GM23338 (cell line): ENCODE measurements at regions not wholly inside any gene's neighbourhood (a gene's known extent, or its start where the extent isn't known, plus 50 kb on each side); places are given as distances from the start of the nearest gene placed in this dataset.

Source experiments
- ATAC-seq: fragments of 200-7000 bp; cut with Tn5 transposase; 3 replicates; pipeline ENCODE4 v1.9.1; 2020
- DNase-seq: peaks from one replicate; pipeline ENCODE4 v3.0.0-alpha.2; 2015; ENCODE audit warnings: low spot score
- H2AFZ ChIP-seq: fragments of 200-600 bp; sonication (generic); 2 replicates; pipeline ENCODE4 v1.8.0; 2016; ENCODE audit warnings: antibody characterized with exemption, mild to moderate bottlenecking, moderate library complexity
- H3F3A ChIP-seq: fragments of 200-600 bp; sonication (generic); replicated peaks from 2 replicates; pipeline ENCODE4 v1.8.0; 2017; ENCODE audit warnings: antibody characterized with exemption, mixed run types, low read depth
- H3K27ac ChIP-seq: fragments of 200-600 bp; sonication (generic); 2 replicates; pipeline ENCODE4 v1.6.1; 2016; ENCODE audit warnings: low read depth
- H3K27me3 ChIP-seq: fragments of 200-600 bp; sonication (generic); 2 replicates; pipeline ENCODE4 v1.8.0; 2016; ENCODE audit warnings: mild to moderate bottlenecking, mixed run types, moderate library complexity; ENCODE audit not compliant: insufficient read depth
- H3K36me3 ChIP-seq: fragments of 200-600 bp; sonication (generic); 2 replicates; pipeline ENCODE4 v1.8.0; 2016; ENCODE audit warnings: mild to moderate bottlenecking; ENCODE audit not compliant: insufficient read depth
- H3K4me1 ChIP-seq: fragments of 200-600 bp; sonication (generic); 2 replicates; pipeline ENCODE4 v1.8.0; 2016; ENCODE audit warnings: mild to moderate bottlenecking, moderate library complexity; ENCODE audit not compliant: insufficient read depth
- H3K4me2 ChIP-seq: fragments of 200-600 bp; sonication (generic); 2 replicates; pipeline ENCODE4 v1.7.1; 2017; ENCODE audit warnings: mixed run types
- H3K4me3 ChIP-seq: fragments of 200-600 bp; sonication (generic); 2 replicates; pipeline ENCODE4 v1.6.1; 2016; ENCODE audit warnings: mixed run types
- H3K79me2 ChIP-seq: fragments of 200-600 bp; sonication (generic); replicated peaks from 2 replicates; pipeline ENCODE4 v1.8.0; 2017; ENCODE audit warnings: mild to moderate bottlenecking; ENCODE audit not compliant: insufficient read depth
- H3K9me2 ChIP-seq: fragments of 200-600 bp; sonication (generic); 2 replicates; pipeline ENCODE4 v1.8.0; 2017; ENCODE audit not compliant: insufficient read depth
- H4K20me1 ChIP-seq: fragments of 200-600 bp; sonication (generic); replicated peaks from 2 replicates; pipeline ENCODE4 v1.8.0; 2017; ENCODE audit warnings: mild to moderate bottlenecking; ENCODE audit not compliant: insufficient read depth
- H3K27ac Mint-ChIP-seq: 2 replicates; pipeline ENCODE4 v1.8.0; 2020; ENCODE audit warnings: inconsistent platforms, mild to moderate bottlenecking, moderate library complexity, mixed read lengths
- H3K27me3 Mint-ChIP-seq: 3 replicates; pipeline ENCODE4 v1.8.0; 2022; ENCODE audit warnings: low read depth, mild to moderate bottlenecking, moderate library complexity, mixed read lengths, inconsistent platforms; ENCODE audit not compliant: insufficient read depth, poor library complexity
- H3K36me3 Mint-ChIP-seq: 3 replicates; pipeline ENCODE4 v1.8.0; 2021; ENCODE audit warnings: low read depth, mild to moderate bottlenecking, inconsistent platforms, moderate library complexity, mixed read lengths
- H3K4me1 Mint-ChIP-seq: 3 replicates; pipeline ENCODE4 v1.8.0; 2020; ENCODE audit warnings: mild to moderate bottlenecking, inconsistent platforms, mixed read lengths
- H3K4me3 Mint-ChIP-seq: 3 replicates; pipeline ENCODE4 v1.8.0; 2021; ENCODE audit warnings: moderate library complexity, mild to moderate bottlenecking, inconsistent platforms, mixed read lengths
- H3K9me3 Mint-ChIP-seq: 3 replicates; pipeline ENCODE4 v1.8.0; 2020; ENCODE audit warnings: moderate library complexity, mild to moderate bottlenecking, inconsistent platforms, mixed read lengths
- EZH2phosphoT487 ChIP-seq: fragments of 200-600 bp; sonication (generic); IDR thresholded peaks from one replicate; pipeline ENCODE4 v1.8.1; 2018; ENCODE audit warnings: antibody characterized with exemption; ENCODE audit not compliant: unreplicated experiment
- JUNB ChIP-seq: IDR thresholded peaks from one replicate; pipeline ENCODE4 v1.6.1; 2016; ENCODE audit warnings: antibody characterized with exemption; ENCODE audit not compliant: unreplicated experiment
- NANOG ChIP-seq: IDR thresholded peaks from 2 replicates; pipeline ENCODE4 v1.6.1; 2016; ENCODE audit warnings: antibody characterized with exemption, borderline replicate concordance
- STAT1 ChIP-seq: IDR thresholded peaks from one replicate; pipeline ENCODE4 v1.6.1; 2016; ENCODE audit warnings: antibody characterized with exemption; ENCODE audit not compliant: unreplicated experiment
- ZNF114 ChIP-seq: fragments of 250-450 bp; sonication (Bioruptor Pico); IDR thresholded peaks from 2 replicates; pipeline ENCODE4 v1.5.0; 2020; ENCODE audit warnings: mild to moderate bottlenecking, moderate library complexity
- ZNF331 ChIP-seq: fragments of 250-450 bp; sonication (Bioruptor Pico); IDR thresholded peaks from 2 replicates; pipeline ENCODE4 v1.5.0; 2020; ENCODE audit warnings: low read depth, mild to moderate bottlenecking, moderate library complexity
- TF ChIP-seq, protein P1 (sequence below): IDR thresholded peaks from one replicate; pipeline ENCODE4 v1.6.1; 2018; ENCODE audit warnings: antibody characterized with exemption; ENCODE audit not compliant: unreplicated experiment
- TF ChIP-seq, protein P2 (sequence below): IDR thresholded peaks from 2 replicates; pipeline ENCODE4 v1.6.1; 2016; ENCODE audit warnings: antibody characterized with exemption

DNA sequence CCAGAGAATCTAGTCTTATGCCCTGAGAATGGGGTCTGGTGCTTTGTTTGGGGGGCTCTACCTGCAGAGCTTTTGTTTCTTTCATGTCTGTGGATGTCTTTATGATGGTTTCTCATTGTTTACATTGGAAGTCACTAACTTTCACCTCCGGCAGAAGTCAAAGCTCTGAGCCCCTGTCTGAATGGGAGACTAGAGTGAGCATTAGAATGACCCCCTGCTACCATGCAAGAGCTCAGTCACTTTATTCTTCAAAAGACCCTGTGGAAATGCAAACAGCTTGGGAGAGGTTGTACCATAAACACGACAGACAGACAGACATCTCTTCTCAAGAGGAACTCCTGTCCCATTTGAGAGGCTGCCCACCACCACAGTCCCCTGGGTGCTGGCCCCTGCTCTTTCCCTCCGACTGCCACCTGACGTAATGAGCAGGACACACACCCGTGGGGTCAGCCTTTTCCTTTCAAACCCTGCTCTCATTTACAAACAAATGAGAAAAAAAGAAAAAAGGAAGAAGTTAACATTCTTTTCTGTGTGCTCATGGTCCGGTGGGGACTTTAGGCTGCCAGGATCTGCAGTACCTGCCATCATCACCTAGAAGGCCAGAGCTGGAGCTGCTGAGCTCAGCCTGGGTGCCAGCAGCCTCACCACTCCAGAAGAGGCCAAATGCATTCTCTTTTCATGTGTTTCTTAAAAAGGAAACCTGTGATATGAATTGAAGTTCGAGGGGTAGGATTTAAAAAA lies 91.6 kb downstream of the FZD1 start (continued):
- TF ChIP-seq, protein P1, sequence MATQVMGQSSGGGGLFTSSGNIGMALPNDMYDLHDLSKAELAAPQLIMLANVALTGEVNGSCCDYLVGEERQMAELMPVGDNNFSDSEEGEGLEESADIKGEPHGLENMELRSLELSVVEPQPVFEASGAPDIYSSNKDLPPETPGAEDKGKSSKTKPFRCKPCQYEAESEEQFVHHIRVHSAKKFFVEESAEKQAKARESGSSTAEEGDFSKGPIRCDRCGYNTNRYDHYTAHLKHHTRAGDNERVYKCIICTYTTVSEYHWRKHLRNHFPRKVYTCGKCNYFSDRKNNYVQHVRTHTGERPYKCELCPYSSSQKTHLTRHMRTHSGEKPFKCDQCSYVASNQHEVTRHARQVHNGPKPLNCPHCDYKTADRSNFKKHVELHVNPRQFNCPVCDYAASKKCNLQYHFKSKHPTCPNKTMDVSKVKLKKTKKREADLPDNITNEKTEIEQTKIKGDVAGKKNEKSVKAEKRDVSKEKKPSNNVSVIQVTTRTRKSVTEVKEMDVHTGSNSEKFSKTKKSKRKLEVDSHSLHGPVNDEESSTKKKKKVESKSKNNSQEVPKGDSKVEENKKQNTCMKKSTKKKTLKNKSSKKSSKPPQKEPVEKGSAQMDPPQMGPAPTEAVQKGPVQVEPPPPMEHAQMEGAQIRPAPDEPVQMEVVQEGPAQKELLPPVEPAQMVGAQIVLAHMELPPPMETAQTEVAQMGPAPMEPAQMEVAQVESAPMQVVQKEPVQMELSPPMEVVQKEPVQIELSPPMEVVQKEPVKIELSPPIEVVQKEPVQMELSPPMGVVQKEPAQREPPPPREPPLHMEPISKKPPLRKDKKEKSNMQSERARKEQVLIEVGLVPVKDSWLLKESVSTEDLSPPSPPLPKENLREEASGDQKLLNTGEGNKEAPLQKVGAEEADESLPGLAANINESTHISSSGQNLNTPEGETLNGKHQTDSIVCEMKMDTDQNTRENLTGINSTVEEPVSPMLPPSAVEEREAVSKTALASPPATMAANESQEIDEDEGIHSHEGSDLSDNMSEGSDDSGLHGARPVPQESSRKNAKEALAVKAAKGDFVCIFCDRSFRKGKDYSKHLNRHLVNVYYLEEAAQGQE, result no peak
- TF ChIP-seq ZNF114 (CRISPR knock-in tag) (no peak), ZNF331 (CRISPR knock-in tag) (no peak), JUNB (no peak)

DNA sequence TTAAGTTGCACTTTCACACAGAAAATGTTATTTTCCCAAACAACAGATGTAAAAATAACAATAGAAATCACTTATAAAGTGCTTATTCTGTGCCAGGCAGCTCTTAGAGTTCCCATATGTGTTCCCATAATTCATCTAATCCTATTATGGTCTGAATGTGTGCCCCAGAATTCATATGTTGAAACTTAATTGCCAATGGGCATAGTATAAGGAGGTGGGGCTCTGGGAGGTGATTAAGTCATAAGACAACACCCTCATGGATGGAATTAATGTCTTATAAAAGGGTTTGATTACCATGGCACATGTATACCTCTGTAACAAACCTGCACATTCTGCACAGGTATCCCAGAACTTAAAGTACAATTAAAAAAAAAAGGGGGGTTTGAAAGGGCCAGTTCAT lies 92.7 kb downstream of the FZD1 start:
- Mint-ChIP-seq H3K27ac (no peak overlapping the region), H3K27me3 (peaks cover 77% of the 10 kb centered on the region), H3K4me1 (peaks cover 19% of the 10 kb centered on the region), H3K9me3 (no peaks in the 10 kb centered on the region; the same call in 2 of the 3 replicates), H3K36me3 (no peaks in the 10 kb centered on the region), H3K4me3 (no peak overlapping the region)
- no peaks in the 10 kb centered on the region for H3F3A ChIP-seq
- no peak overlapping the region for H2AFZ ChIP-seq
- H3K9me2 ChIP-seq, result no peaks in the 10 kb centered on the region
- H3K4me3 ChIP-seq, result no peak overlapping the region
- TF ChIP-seq NANOG (no peak), ZNF331 (CRISPR knock-in tag) (no peak), STAT1 (no peak)
- TF ChIP-seq, protein P2, sequence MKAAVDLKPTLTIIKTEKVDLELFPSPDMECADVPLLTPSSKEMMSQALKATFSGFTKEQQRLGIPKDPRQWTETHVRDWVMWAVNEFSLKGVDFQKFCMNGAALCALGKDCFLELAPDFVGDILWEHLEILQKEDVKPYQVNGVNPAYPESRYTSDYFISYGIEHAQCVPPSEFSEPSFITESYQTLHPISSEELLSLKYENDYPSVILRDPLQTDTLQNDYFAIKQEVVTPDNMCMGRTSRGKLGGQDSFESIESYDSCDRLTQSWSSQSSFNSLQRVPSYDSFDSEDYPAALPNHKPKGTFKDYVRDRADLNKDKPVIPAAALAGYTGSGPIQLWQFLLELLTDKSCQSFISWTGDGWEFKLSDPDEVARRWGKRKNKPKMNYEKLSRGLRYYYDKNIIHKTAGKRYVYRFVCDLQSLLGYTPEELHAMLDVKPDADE, result no peak
- H3K27me3 ChIP-seq, result peaks cover 100% of the 10 kb centered on the region
- H3K36me3 ChIP-seq, result no peaks in the 10 kb centered on the region
- no peak overlapping the region for H3K4me2 ChIP-seq
- no peak for ATAC-seq
- no peak for DNase-seq
- peaks cover 3% of the 10 kb centered on the region; the same call in 1 of the 2 replicates for H4K20me1 ChIP-seq
- no peak overlapping the region for H3K27ac ChIP-seq
- H3K79me2 ChIP-seq, result no peaks in the 10 kb centered on the region
- H3K4me1 ChIP-seq, result peaks cover 10% of the 10 kb centered on the region; the same call in 1 of the 2 replicates

DNA sequence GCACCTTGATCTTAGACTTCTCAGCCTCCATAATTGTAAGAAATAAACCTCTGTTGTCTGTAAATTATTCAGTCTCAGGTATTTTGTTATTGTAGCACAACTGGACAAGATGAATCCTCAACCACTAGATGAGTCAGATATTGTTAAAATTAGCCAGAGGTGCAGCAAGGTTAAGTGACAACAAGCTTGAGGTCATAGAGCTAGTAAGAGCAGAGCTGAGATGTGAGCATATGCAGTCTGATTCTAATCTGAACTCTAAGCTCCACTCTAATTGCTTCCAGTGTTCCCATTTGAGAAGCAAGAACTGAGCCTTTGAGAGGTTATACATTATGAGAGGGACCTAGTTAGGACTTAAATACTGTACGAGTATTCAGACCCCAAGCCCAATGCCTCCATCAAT lies 93.1 kb downstream of the FZD1 start:
- Mint-ChIP-seq H3K4me1 (peaks cover 19% of the 10 kb centered on the region), H3K4me3 (no peak overlapping the region), H3K27ac (no peak overlapping the region), H3K27me3 (peaks cover 73% of the 10 kb centered on the region), H3K36me3 (no peaks in the 10 kb centered on the region), H3K9me3 (no peaks in the 10 kb centered on the region; the same call in 2 of the 3 replicates)
- Histone ChIP-seq H3K27ac (no peak overlapping the region), H3K27me3 (peaks cover 100% of the 10 kb centered on the region), H3K79me2 (no peaks in the 10 kb centered on the region), H3K4me1 (peaks cover 10% of the 10 kb centered on the region; the same call in 1 of the 2 replicates), H4K20me1 (peaks cover 3% of the 10 kb centered on the region; the same call in 1 of the 2 replicates), H3K9me2 (no peaks in the 10 kb centered on the region), H2AFZ (no peak overlapping the region), H3K36me3 (no peaks in the 10 kb centered on the region), H3K4me2 (no peak overlapping the region), H3K4me3 (no peak overlapping the region), H3F3A (no peaks in the 10 kb centered on the region)
- ATAC-seq, result no peak
- no peak for TF ChIP-seq ZNF114 (CRISPR knock-in tag)
- TF ChIP-seq, protein P1, result no peak
- no peak for TF ChIP-seq EZH2phosphoT487
- DNase-seq, result no peak
